Kidney epithelial cell (primary cell): ENCODE measurements at regions not wholly inside any gene's neighbourhood (a gene's known extent, or its start where the extent isn't known, plus 50 kb on each side); places are given as distances from the start of the nearest gene placed in this dataset.

Source experiments
- DNase-seq: peaks from one replicate; pipeline ENCODE4 v3.0.0-alpha.2; 2010; ENCODE audit warnings: low read depth
- H3K27me3 ChIP-seq: 2 replicates; pipeline ENCODE4 v1.6.0; 2011; ENCODE audit warnings: low read length; ENCODE audit not compliant: control insufficient read depth, insufficient read depth
- H3K36me3 ChIP-seq: 2 replicates; pipeline ENCODE4 v1.5.1; 2011; ENCODE audit warnings: low read length; ENCODE audit not compliant: control insufficient read depth, insufficient read depth
- H3K4me3 ChIP-seq: 2 replicates; pipeline ENCODE4 v1.5.1; 2011; ENCODE audit warnings: low read depth, mild to moderate bottlenecking, control low read depth, low read length
- CTCF ChIP-seq: IDR thresholded peaks from 2 replicates; pipeline ENCODE4 v1.5.1; 2011; ENCODE audit warnings: mild to moderate bottlenecking, moderate library complexity, low read length, control low read depth, inconsistent platforms; ENCODE audit not compliant: insufficient read depth, poor library complexity, severe bottlenecking

- H3K27me3 ChIP-seq: peaks cover 2% of the 10 kb centered on the region
- no peaks in the 10 kb centered on the region for H3K36me3 ChIP-seq
- no peak overlapping the region for H3K4me3 ChIP-seq
- TF ChIP-seq CTCF: no peak
- DNase-seq: no peak
Measured at GRCh38 chr16:52265446-52265861, 281.5 kb downstream of the TOX3 start.

DNA sequence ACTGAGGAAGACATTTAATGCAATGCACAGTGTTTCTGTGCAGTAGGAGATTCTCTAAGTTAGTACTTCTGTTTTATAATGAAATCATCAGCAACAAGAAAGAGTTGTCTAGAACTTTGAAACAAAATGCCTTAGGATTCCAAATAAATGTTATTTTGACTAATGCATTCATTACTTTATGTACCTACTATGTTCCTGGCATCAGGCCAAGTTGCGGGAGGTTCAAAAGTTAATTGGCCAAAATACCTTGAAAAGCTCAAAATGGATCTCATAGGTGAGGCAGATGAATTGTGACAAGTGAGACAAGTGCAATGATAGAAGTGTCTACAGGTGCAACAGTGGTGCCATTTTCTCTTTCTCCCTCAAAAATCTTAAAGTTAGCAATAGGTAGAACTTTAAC, 289.4 kb downstream of the TOX3 start:
- no peak overlapping the region for H3K4me3 ChIP-seq
- peaks cover 2% of the 10 kb centered on the region for H3K27me3 ChIP-seq
- no peak for DNase-seq
- no peaks in the 10 kb centered on the region for H3K36me3 ChIP-seq
- TF ChIP-seq CTCF: no peak

DNA sequence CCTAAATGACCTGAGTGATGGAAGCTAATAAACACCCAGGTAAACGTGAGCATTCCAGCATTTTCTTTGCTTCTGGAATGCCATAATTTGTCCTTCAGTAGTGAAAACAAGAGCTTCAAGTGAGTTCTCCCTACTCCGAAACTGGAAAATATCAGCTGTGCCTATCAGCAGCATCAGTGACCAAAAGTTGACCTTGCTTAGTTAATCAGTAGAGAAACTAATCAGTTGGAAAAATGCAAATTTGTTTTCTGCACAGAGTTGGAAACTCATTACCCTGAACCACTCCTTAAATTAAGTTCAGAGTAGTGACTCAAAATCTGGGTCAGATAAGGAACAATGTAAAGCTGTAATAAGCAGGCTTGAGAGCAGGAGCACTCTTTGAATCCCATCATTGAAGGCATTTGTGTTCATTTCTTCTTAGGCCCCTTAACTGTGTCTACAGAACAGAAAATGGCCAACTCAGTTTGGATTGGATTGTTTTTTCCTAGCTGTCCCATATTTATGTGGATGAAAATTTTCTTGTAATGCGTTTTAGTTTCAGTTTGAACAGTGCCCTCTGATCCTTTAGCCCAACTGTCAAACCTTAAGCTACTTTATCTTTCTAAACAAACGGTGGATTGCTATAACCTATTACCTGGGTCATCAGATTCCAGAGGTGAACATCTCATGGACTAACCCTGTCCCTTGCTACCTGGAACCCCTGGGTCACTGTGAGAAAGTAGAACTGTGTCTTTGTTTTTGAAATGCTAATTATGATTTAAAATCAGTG, 290.4 kb downstream of the TOX3 start:
- H3K36me3 ChIP-seq: no peaks in the 10 kb centered on the region
- DNase-seq: no peak
- no peak overlapping the region for H3K4me3 ChIP-seq
- no peak for TF ChIP-seq CTCF
- peaks cover 1% of the 10 kb centered on the region for H3K27me3 ChIP-seq

DNA sequence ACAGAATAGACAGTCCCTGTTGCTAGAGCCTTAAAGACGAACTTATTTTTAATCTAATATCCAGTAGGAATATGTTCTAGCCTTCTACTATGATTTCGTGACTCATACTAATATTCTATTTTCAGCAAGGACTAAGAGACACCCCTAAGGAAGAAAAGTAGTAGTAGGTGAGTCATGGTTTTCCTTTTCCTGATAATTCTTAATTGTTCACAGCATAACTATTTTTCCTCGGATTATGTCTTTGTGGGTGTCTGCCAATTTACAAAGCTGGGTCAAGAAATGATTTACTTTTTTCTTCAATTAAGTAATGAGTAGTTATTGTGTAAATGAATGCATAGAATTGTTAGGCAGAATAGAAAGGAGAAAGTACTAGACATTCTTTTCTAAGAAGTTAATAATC, 292.2 kb downstream of the TOX3 start:
- no peak for TF ChIP-seq CTCF
- no peak for DNase-seq
- H3K36me3 ChIP-seq: no peaks in the 10 kb centered on the region
- H3K27me3 ChIP-seq: no peaks in the 10 kb centered on the region
- H3K4me3 ChIP-seq: no peak overlapping the region

- no peaks in the 10 kb centered on the region for H3K36me3 ChIP-seq
- DNase-seq: no peak
- H3K27me3 ChIP-seq: no peaks in the 10 kb centered on the region
- TF ChIP-seq CTCF: no peak
- H3K4me3 ChIP-seq: no peak overlapping the region
Measured at GRCh38 chr16:52252680-52253079, 294.3 kb downstream of the TOX3 start.

- no peak for DNase-seq
- no peak for TF ChIP-seq CTCF
- H3K36me3 ChIP-seq: no peaks in the 10 kb centered on the region
- H3K27me3 ChIP-seq: no peaks in the 10 kb centered on the region
- no peak overlapping the region for H3K4me3 ChIP-seq
Measured at GRCh38 chr16:52251495-52251894, 295.4 kb downstream of the TOX3 start.
